ENCODE measurements at regions not wholly inside any gene's neighbourhood (a gene's known extent, or its start where the extent isn't known, plus 50 kb on each side); places are given as distances from the start of the nearest gene placed in this dataset.

DNA sequence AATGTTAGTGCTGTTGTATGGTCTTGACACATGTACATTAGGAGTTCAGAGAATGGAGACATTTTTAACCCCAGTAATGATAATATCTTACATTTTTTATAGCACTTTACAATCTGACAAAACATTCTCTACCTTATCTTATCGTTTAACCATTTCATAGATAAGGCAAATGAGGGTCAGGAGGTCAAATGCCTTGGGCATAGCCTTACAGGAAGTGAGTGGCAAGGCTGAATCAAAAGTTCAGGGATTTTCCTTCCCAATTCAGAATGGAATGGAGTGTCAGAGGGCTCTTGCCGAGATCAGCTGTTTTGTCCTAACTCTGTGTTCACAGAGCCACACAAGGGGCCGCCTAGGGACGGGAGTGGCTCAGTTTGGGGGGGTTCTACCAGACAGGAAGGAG lies 57.6 kb upstream of the AK4 start:
- H3K27me3 Mint-ChIP-seq = no peaks in the 10 kb centered on the region
- peaks cover 33% of the 10 kb centered on the region for H3K4me1 Mint-ChIP-seq (ENCODE audit: low read depth)

GRCh38 chr1:65092691-65093090 lies 55.3 kb upstream of the AK4 start:
- Mint-ChIP-seq H3K4me3 (no peak overlapping the region), H3K27ac (no peak overlapping the region), H3K9me3 (peaks cover 3% of the 10 kb centered on the region), H3K27me3 (no peaks in the 10 kb centered on the region), H3K36me3 (ENCODE audit: low read depth) (no peaks in the 10 kb centered on the region), H3K4me1 (ENCODE audit: low read depth) (peaks cover 42% of the 10 kb centered on the region)
- intact Hi-C loops (cut with micrococcal nuclease) = no loop called here

More for the DNA sequence above, 57.6 kb upstream of the AK4 start:
- intact Hi-C loops (cut with micrococcal nuclease) = no loop called here
- Mint-ChIP-seq H3K36me3 (ENCODE audit: low read depth) (no peaks in the 10 kb centered on the region), H3K27ac (no peak overlapping the region), H3K9me3 (peaks cover 10% of the 10 kb centered on the region), H3K4me3 (no peak overlapping the region)

DNA sequence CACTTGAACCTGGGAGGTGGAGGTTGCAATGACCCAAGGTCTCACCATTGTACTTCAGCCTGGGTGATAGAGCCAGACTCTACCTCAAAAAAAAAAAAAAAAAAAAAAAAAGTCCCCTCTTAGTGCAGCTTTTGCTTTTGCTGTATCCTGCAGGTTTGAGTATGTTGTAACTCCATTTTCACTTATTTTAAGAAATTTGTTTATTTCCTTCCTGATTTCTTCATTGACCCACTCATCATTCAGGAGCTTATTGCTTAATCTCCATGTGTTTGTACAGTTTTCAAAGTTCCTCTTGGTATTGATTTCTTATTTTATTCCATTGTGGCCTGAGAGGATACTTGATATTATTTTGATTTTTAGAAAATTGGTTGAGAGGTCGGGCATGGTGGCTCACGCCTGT lies 50.9 kb upstream of the AK4 start:
- Mint-ChIP-seq H3K36me3 (ENCODE audit: low read depth) (no peaks in the 10 kb centered on the region), H3K27me3 (no peaks in the 10 kb centered on the region), H3K27ac (no peak overlapping the region), H3K4me3 (no peak overlapping the region), H3K9me3 (peaks cover 30% of the 10 kb centered on the region), H3K4me1 (ENCODE audit: low read depth) (peaks cover 26% of the 10 kb centered on the region)
- intact Hi-C loops (cut with micrococcal nuclease) = no loop called here
